ENCODE measurements at regions not wholly inside any gene's neighbourhood (a gene's known extent, or its start where the extent isn't known, plus 50 kb on each side); places are given as distances from the start of the nearest gene placed in this dataset.
"Not testable (repeated sequence)": the region's sequence is repeated elsewhere in the genome, so short reads cannot be mapped to it uniquely, and the experiment has no call there.

DNA sequence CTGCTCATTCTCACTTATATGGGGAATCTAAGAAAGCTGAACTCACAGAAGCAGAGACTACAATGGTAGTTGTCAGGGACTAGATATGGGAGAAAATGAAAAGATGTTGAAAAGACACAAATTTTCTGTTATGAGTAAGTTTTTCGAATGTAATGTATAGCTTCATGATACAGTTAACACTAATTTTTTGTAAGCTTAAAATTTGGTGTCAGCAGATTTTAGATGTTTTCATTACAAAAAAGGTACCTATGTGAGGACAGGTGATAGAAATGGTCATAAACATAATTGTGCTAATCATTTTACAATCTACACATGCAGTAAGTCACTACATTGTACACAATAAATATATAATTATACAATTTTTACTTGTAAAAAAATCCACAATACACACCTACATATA, 286.6 kb downstream of the ZNF33B start:
- no peak for DNase-seq

GRCh38 chr10:42336593-42337337, 301.6 kb downstream of the ZNF33B start:
- not testable (repeated sequence) for DNase-seq

GRCh38 chr10:42335653-42336296, 302.6 kb downstream of the ZNF33B start:
- not testable (repeated sequence) for DNase-seq

GRCh38 chr10:42304341-42304740, 334.0 kb downstream of the ZNF33B start:
- DNase-seq, result no peak

GRCh38 chr10:42281896-42282295, 356.5 kb downstream of the ZNF33B start:
- DNase-seq, result not testable (repeated sequence)

DNA sequence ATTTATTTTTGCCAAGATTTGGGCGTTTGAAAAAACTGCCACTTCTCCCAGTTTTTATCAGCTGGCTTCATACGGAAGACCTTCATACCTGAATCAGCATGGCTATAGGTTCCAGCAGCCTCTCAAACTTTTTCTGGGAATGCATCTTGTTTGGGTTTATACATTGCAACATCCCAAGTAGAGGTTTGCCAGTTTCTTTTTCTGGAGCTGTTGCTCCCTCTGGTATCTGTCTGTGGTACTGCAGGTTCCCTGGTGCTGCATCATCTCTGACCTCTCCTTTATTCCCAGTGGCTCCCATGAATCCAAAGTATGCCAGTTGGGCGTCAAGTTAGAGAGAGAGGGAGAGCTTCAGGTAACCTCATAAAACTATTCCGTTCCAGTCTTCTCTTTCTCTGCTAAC, 368.6 kb downstream of the ZNF33B start:
- not testable (repeated sequence) for DNase-seq

DNA sequence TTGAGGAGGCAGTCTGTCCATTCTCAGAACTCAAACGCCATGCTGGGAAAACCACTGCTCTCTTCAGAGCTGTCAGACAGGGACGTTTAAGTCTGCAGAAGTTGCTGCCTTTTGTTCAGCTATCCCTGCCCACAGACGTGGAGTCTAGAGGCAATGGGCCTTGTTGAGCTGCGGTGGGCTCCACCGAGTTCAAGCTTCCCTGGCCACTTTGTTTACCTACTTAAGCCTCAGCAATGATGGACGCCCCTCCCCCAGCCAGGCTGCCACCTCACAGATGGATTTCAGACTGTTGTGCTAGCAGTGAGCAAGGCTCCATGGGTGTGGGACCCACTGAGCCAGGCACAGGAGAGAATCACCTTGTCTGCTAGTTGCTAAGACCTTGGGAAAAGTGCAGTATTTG, 375.1 kb downstream of the ZNF33B start:
- DNase-seq, result not testable (repeated sequence)

GRCh38 chr10:42243002-42243401, 395.4 kb downstream of the ZNF33B start:
- not testable (repeated sequence) for DNase-seq

- no peak for DNase-seq
Observed at GRCh38 chr10:42242135-42242805, 396.1 kb downstream of the ZNF33B start.

GRCh38 chr10:42236401-42236800, 402.0 kb downstream of the ZNF33B start:
- not testable (repeated sequence) for DNase-seq

DNA sequence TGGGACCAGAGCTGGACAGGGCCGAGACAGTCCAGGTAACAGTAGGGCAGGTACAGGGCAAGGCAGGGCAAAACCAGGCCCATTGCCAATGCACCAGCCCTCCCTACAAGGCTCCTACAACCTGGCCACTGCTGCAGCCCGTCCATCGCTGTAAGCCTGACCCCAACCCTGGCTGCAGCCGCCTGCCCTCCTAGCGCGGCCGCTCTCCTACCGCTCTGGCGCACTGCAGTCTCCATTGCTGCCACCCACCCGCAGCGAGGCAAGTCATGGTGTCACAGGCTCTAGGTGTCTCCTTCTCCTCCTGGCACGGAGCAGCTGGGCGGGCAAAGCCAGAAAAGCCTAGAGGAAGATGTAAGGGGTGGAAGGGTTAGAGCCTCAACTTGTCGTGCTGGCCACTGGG, 402.6 kb downstream of the ZNF33B start:
- not testable (repeated sequence) for DNase-seq

DNA sequence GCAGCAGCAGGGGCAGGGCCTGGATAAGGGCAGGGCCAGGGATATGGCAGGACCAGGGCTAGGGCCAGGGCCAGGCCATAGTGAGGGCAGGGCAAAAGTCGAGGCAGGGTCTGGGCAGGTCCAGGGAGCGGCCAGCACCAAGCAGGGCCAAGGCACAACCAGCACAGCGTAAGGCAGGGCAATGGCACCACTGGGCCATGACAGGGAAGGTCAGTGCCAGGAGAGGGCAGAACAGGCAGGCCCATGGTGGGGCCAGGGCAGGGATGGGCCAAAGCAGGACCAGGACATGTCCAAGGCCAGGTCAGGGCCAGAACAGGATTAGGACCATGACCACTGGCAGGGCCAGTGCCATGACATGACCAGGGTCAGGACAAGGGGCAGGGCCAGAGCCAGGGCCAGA, 403.1 kb downstream of the ZNF33B start:
- not testable (repeated sequence) for DNase-seq

DNA sequence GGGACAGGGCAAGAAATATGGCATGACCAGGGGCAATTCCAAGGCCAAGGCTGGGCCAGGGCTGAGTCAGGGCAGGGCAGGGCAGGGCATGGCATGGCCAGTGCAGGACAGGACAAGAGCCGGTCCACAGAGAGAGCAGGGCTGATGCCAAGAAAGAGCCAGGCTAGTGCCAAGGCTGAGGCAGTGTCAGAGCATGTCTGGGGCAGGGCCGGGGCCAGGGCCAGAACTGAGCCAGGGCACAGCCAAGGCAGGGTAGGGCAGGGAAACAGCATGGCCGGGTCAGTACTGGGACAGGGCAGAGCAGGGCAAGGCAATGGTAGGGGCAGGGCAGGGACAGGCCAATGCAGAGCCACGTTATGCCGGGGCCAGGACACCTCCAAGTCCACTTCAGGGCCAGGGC, 403.9 kb downstream of the ZNF33B start:
- DNase-seq, result not testable (repeated sequence)

- DNase-seq, result not testable (repeated sequence)
Observed at GRCh38 chr10:42233461-42234206, 404.7 kb downstream of the ZNF33B start.

DNA sequence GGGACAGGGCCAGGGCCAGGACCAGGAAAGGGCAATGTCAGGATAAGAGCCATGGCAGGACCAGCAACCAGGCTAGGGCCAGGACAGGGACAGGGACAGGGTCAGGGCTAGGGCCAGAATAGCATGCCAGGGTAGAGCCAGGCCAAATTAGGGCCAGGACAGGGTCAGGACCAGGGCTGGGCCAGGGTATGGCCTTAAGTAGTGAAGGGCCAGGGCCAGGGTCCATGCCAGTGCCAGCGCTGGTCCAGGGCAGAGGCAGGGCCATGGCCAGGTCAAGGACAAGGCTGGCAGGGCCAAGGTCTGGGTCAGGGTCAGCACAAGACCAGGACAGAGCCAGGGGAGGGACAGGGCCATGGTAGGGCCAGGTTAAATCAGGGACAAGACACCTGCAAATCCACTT, 405.4 kb downstream of the ZNF33B start:
- not testable (repeated sequence) for DNase-seq

- DNase-seq, result not testable (repeated sequence)
Observed at GRCh38 chr10:42230812-42231211, 407.6 kb downstream of the ZNF33B start.

DNA sequence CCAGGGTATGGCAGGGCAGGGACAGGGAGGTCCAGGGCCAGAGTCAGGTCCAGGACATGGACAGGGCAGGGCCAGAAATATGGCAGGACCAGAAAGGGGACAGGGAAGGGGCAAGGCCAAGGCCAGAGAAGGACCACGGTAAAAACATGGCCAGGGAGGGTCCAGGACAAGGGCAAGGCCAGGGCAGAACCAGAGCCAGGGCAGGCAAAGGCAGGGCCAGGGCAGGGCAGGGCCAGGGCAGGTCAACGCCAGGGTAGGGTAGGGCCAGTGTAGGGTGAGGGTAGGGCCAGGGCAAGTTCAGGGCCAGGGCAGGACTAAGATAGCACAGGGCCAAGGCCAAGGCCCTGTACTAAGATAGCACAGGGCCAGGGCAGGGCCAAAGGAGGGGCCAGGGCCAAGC, 408.3 kb downstream of the ZNF33B start:
- DNase-seq, result not testable (repeated sequence)

GRCh38 chr10:42227859-42228258, 410.5 kb downstream of the ZNF33B start:
- DNase-seq, result not testable (repeated sequence)

DNA sequence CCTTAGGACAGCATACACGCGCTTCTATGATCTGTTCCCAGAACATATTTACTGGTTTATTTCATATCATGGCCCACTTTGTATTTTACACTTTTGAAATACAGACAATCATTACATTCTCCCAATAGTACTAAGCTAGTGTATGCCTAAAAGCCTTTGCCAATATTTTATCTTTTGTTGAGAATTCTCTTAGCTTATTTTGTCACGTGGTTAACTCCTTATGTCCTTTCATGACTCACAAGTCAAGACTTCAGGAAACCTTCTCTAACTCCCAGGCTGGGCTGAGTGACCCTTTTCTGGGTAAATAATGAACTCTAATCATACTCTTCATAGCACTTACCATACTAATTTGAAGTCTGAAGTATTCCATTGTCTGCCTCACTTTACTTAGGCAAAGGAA, 444.8 kb downstream of the ZNF33B start:
- DNase-seq, result not testable (repeated sequence)

DNA sequence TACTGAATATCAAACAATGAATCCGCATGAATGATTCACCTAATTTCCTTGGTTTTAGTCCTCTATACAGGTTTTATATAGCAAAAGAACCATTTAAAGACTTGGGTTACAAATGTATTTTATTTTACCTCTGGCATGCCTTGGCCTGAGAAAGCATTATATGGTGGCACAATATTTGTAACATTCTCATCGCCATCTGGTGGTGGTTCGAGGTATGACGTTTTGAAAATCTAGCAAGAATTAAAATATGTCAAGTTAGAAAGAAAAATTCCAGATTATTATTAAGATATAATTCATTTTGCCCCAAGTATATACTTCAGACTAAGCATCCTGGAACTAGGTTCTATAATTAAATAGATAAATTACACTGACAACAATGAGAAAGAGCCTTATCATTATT, 445.9 kb downstream of the ZNF33B start:
- not testable (repeated sequence) for DNase-seq

DNA sequence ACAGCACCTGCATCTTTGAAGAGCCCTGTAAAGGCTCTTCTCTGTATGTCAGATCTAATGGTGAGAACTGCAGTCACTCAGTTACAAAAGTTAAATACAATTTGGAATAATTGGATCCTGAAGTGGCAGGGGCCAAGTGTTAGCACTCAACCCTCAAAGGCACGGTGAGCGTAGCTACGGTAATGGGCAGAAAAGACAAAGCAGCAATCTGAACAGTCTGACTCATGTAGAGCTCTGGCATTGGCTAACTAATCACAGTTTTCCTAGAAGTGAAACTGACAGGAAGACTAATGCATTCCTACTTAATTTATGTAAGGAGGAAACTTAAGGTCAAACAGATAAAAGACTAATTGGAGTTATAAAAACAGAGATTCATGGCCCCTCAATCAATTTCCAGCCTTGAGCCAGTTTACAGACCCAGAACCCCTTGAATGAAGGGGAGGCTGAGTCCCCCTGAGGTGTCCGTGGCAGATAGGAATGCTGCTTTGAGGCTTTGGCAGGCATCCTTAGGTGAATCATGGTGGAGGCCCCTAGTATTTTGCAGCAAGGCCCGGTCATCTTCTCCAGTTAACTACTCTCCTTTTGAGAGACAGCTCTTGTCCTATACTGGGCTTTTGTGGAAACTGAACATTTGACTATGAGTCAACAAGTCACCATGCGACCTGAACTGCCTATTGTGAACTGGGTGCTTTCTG, 450.7 kb downstream of the ZNF33B start:
- not testable (repeated sequence) for DNase-seq
